SK-N-SH treated with all-trans-retinoic acid at 6 μM for 48 hours (cell line): ENCODE measurements at regions not wholly inside any gene's neighbourhood (a gene's known extent, or its start where the extent isn't known, plus 50 kb on each side); places are given as distances from the start of the nearest gene placed in this dataset.

ENCODE experiments used
- ATAC-seq: fragments of 200-7000 bp; cut with Tn5 transposase; 3 replicates; pipeline ENCODE4 v1.9.1; 2020; ENCODE audit warnings: mild to moderate bottlenecking, moderate library complexity
- ARNTL ChIP-seq: fragments of 450-650 bp; formaldehyde crosslinking; IDR thresholded peaks from 2 replicates; pipeline ENCODE4 v1.5.0; 2020; ENCODE audit warnings: low read depth, mild to moderate bottlenecking, moderate library complexity, borderline replicate concordance
- BACH2 ChIP-seq: fragments of 250-450 bp; sonication (Bioruptor Pico); IDR thresholded peaks from 2 replicates; pipeline ENCODE4 v1.9.0; 2021; ENCODE audit warnings: mild to moderate bottlenecking, borderline replicate concordance
- CREB5 ChIP-seq: fragments of 250-450 bp; sonication (Bioruptor Pico); IDR thresholded peaks from 2 replicates; pipeline ENCODE4 v1.5.1; 2020; ENCODE audit warnings: low read depth, mild to moderate bottlenecking, moderate library complexity
- CSDC2 ChIP-seq: fragments of 250-450 bp; sonication (Bioruptor Pico); IDR thresholded peaks from 2 replicates; pipeline ENCODE4 v1.5.0; 2020; ENCODE audit warnings: mild to moderate bottlenecking, moderate library complexity
- CSRNP3 ChIP-seq: fragments of 250-450 bp; sonication (Bioruptor Pico); IDR thresholded peaks from 2 replicates; pipeline ENCODE4 v1.5.1; 2021; ENCODE audit warnings: mild to moderate bottlenecking, moderate library complexity
- ESRRG ChIP-seq: fragments of 250-450 bp; sonication (Bioruptor Pico); IDR thresholded peaks from 2 replicates; pipeline ENCODE4 v1.6.1; 2021; ENCODE audit warnings: mild to moderate bottlenecking
- ISL1 ChIP-seq: fragments of 250-450 bp; sonication (Bioruptor Pico); IDR thresholded peaks from 2 replicates; pipeline ENCODE4 v2.1.2; 2022; ENCODE audit warnings: mild to moderate bottlenecking, moderate library complexity
- OSR1 ChIP-seq: fragments of 250-450 bp; sonication (Bioruptor Pico); IDR thresholded peaks from 2 replicates; pipeline ENCODE4 v1.8.0; 2022; ENCODE audit warnings: moderate library complexity, mild to moderate bottlenecking, inconsistent platforms
- PATZ1 ChIP-seq: fragments of 250-450 bp; sonication (Bioruptor Pico); IDR thresholded peaks from 2 replicates; pipeline ENCODE4 v1.8.0; 2020; ENCODE audit warnings: mild to moderate bottlenecking, moderate library complexity, borderline replicate concordance
- POU6F1 ChIP-seq: fragments of 250-450 bp; sonication (Bioruptor Pico); IDR thresholded peaks from 2 replicates; pipeline ENCODE4 v1.8.0; 2021; ENCODE audit warnings: low read depth, mild to moderate bottlenecking, moderate library complexity, borderline replicate concordance
- PPARA ChIP-seq: fragments of 250-450 bp; sonication (Bioruptor Pico); IDR thresholded peaks from 2 replicates; pipeline ENCODE4 v1.5.0; 2020; ENCODE audit warnings: mild to moderate bottlenecking, borderline replicate concordance
- RARB ChIP-seq: fragments of 250-450 bp; sonication (Bioruptor Pico); IDR thresholded peaks from 2 replicates; pipeline ENCODE4 v1.8.0; 2021; ENCODE audit warnings: mild to moderate bottlenecking, moderate library complexity
- SNAI2 ChIP-seq: fragments of 250-450 bp; sonication (Bioruptor Pico); IDR thresholded peaks from 2 replicates; pipeline ENCODE4 v1.5.0; 2020; ENCODE audit warnings: mild to moderate bottlenecking, moderate library complexity
- TCF4 ChIP-seq: fragments of 250-450 bp; sonication (Bioruptor Pico); IDR thresholded peaks from 2 replicates; pipeline ENCODE4 v1.8.0; 2021; ENCODE audit warnings: mild to moderate bottlenecking, moderate library complexity, borderline replicate concordance
- ZC3H10 ChIP-seq: fragments of 250-450 bp; sonication (Bioruptor Pico); IDR thresholded peaks from 2 replicates; pipeline ENCODE4 v1.5.1; 2021; ENCODE audit warnings: mild to moderate bottlenecking, moderate library complexity
- ZFP3 ChIP-seq: fragments of 250-450 bp; sonication (Bioruptor Pico); IDR thresholded peaks from 2 replicates; pipeline ENCODE4 v1.5.0; 2020; ENCODE audit warnings: mild to moderate bottlenecking, moderate library complexity
- ZFP30 ChIP-seq: fragments of 450-650 bp; formaldehyde crosslinking; IDR thresholded peaks from 2 replicates; pipeline ENCODE4 v1.5.0; 2022; ENCODE audit warnings: mild to moderate bottlenecking, moderate library complexity
- ZNF565 ChIP-seq: fragments of 450-650 bp; formaldehyde crosslinking; conservative IDR thresholded peaks from 2 replicates; pipeline ENCODE4 v1.5.0; 2020; ENCODE audit warnings: low read depth, mild to moderate bottlenecking, moderate library complexity
- ZNF70 ChIP-seq: fragments of 450-650 bp; formaldehyde crosslinking; IDR thresholded peaks from 2 replicates; pipeline ENCODE4 v1.5.0; 2020; ENCODE audit warnings: mild to moderate bottlenecking, moderate library complexity
- ZNF8 ChIP-seq: fragments of 450-650 bp; formaldehyde crosslinking; IDR thresholded peaks from 2 replicates; pipeline ENCODE4 v1.5.0; 2020; ENCODE audit warnings: mild to moderate bottlenecking, moderate library complexity

- TF ChIP-seq ZNF565 (no peak), ZNF70 (CRISPR knock-in tag) (no peak), ZFP30 (CRISPR knock-in tag) (no peak), ZFP3 (CRISPR knock-in tag) (no peak), RARB (CRISPR knock-in tag) (no peak), PPARA (CRISPR knock-in tag) (no peak), CSRNP3 (CRISPR knock-in tag) (no peak), ZC3H10 (CRISPR knock-in tag) (no peak), PATZ1 (no peak), ISL1 (CRISPR knock-in tag) (no peak), BACH2 (CRISPR knock-in tag) (no peak), CSDC2 (no peak), ESRRG (CRISPR knock-in tag) (no peak), ZNF8 (CRISPR knock-in tag) (no peak), TCF4 (no peak), CREB5 (CRISPR knock-in tag) (no peak), ARNTL (CRISPR knock-in tag) (no peak)
- TF ChIP-seq, all 23 proteins: peak for 0
- ATAC-seq: no peak
Observed at GRCh38 chr14:30129807-30130206, 202.2 kb upstream of the PRKD1 start.

- TF ChIP-seq RARB (CRISPR knock-in tag) (no peak), PATZ1 (no peak), CSDC2 (no peak), ZNF70 (CRISPR knock-in tag) (no peak), OSR1 (CRISPR knock-in tag) (no peak), ZFP3 (CRISPR knock-in tag) (no peak), ZNF8 (CRISPR knock-in tag) (no peak)
- TF ChIP-seq, all 23 proteins: peak for 0
- ATAC-seq: no peak
Observed at GRCh38 chr14:30131581-30132097, 204.0 kb upstream of the PRKD1 start.

GRCh38 chr14:30132196-30132595, 204.5 kb upstream of the PRKD1 start:
- ATAC-seq: no peak
- TF ChIP-seq SNAI2: no peak
- no peak for TF ChIP-seq ZFP3 (CRISPR knock-in tag)
- no peak for TF ChIP-seq ZNF8 (CRISPR knock-in tag)
- no peak for TF ChIP-seq CSDC2
- TF ChIP-seq OSR1 (CRISPR knock-in tag): no peak

- TF ChIP-seq SNAI2 (no peak), POU6F1 (CRISPR knock-in tag) (no peak), BACH2 (CRISPR knock-in tag) (no peak)
- ATAC-seq: no peak
Observed at GRCh38 chr14:30134936-30135335, 207.3 kb upstream of the PRKD1 start.
